ENCODE measurements at regions not wholly inside any gene's neighbourhood (a gene's known extent, or its start where the extent isn't known, plus 50 kb on each side); places are given as distances from the start of the nearest gene placed in this dataset.

- H3K9me3 ChIP-seq (ENCODE audit: low read length) = no peaks in the 10 kb centered on the region
- no peak overlapping the region for H3K27ac ChIP-seq (ENCODE audit: low read depth, low read length, poor library complexity, severe bottlenecking)
- TF ChIP-seq CTCF (IDR thresholded peaks at IDR 0.05; ENCODE audit: low read length) (no peak), EZH2 (IDR thresholded peaks at IDR 0.05; ENCODE audit: borderline replicate concordance, low read length) (no peak)
- no peaks in the 10 kb centered on the region for H3K9me2 ChIP-seq (ENCODE audit: low read depth, low read length)
- no peaks in the 10 kb centered on the region for H3F3A ChIP-seq (ENCODE audit: insufficient read depth, low read length)
- no peak overlapping the region for H2AFZ ChIP-seq (ENCODE audit: low read length)
- H3K27me3 ChIP-seq (ENCODE audit: insufficient read depth, low read length) = no peaks in the 10 kb centered on the region
- H3K4me2 ChIP-seq (ENCODE audit: low read length) = no peak overlapping the region
- no peak overlapping the region for H3K4me3 ChIP-seq (ENCODE audit: low read depth, low read length, poor library complexity, severe bottlenecking)
- H4K20me1 ChIP-seq (ENCODE audit: insufficient read depth, low read length) = no peaks in the 10 kb centered on the region
- H3K36me3 ChIP-seq (ENCODE audit: insufficient read depth, low read length) = no peaks in the 10 kb centered on the region
- no peak overlapping the region for H3K9ac ChIP-seq (ENCODE audit: low read length)
- H3K4me1 ChIP-seq (ENCODE audit: insufficient read depth, low read length, severe bottlenecking) = no peaks in the 10 kb centered on the region
- H3K79me2 ChIP-seq (ENCODE audit: insufficient read depth, low read length) = no peaks in the 10 kb centered on the region
Measured at GRCh38 chr5:68804343-68804742, 289.5 kb upstream of the SLC30A5 start.

GRCh38 chr5:68805444-68805843 is 288.4 kb upstream of the SLC30A5 start:
- Histone ChIP-seq H3F3A (ENCODE audit: insufficient read depth, low read length) (no peaks in the 10 kb centered on the region), H4K20me1 (ENCODE audit: insufficient read depth, low read length) (no peaks in the 10 kb centered on the region)

GRCh38 chr5:68817632-68818031 is 276.2 kb upstream of the SLC30A5 start:
- H3K79me2 ChIP-seq (ENCODE audit: insufficient read depth, low read length) = no peaks in the 10 kb centered on the region
- no peak overlapping the region for H3K27ac ChIP-seq (ENCODE audit: low read depth, low read length, poor library complexity, severe bottlenecking)
- H3K27me3 ChIP-seq (ENCODE audit: insufficient read depth, low read length) = no peaks in the 10 kb centered on the region
- H2AFZ ChIP-seq (ENCODE audit: low read length) = no peak overlapping the region
- no peaks in the 10 kb centered on the region; the same call in 1 of the 2 replicates for H3K9me2 ChIP-seq (ENCODE audit: low read depth, low read length)
- no peaks in the 10 kb centered on the region for H4K20me1 ChIP-seq (ENCODE audit: insufficient read depth, low read length)
- H3F3A ChIP-seq (ENCODE audit: insufficient read depth, low read length) = no peaks in the 10 kb centered on the region
- H3K36me3 ChIP-seq (ENCODE audit: insufficient read depth, low read length) = no peaks in the 10 kb centered on the region
- H3K4me3 ChIP-seq (ENCODE audit: low read depth, low read length, poor library complexity, severe bottlenecking) = no peak overlapping the region
- H3K9ac ChIP-seq (ENCODE audit: low read length) = no peak overlapping the region
- H3K4me2 ChIP-seq (ENCODE audit: low read length) = no peak overlapping the region
- TF ChIP-seq CTCF (IDR thresholded peaks at IDR 0.05; ENCODE audit: low read length) (no peak), EZH2 (IDR thresholded peaks at IDR 0.05; ENCODE audit: borderline replicate concordance, low read length) (no peak)
- H3K9me3 ChIP-seq (ENCODE audit: low read length) = no peaks in the 10 kb centered on the region
- H3K4me1 ChIP-seq (ENCODE audit: insufficient read depth, low read length, severe bottlenecking) = no peaks in the 10 kb centered on the region

More at GRCh38 chr5:68805444-68805843, 288.4 kb upstream of the SLC30A5 start:
- Histone ChIP-seq H3K79me2 (ENCODE audit: insufficient read depth, low read length) (no peaks in the 10 kb centered on the region), H3K36me3 (ENCODE audit: insufficient read depth, low read length) (no peaks in the 10 kb centered on the region), H3K27me3 (ENCODE audit: insufficient read depth, low read length) (no peaks in the 10 kb centered on the region), H3K4me1 (ENCODE audit: insufficient read depth, low read length, severe bottlenecking) (no peaks in the 10 kb centered on the region), H3K9me3 (ENCODE audit: low read length) (no peaks in the 10 kb centered on the region), H3K27ac (ENCODE audit: low read depth, low read length, poor library complexity, severe bottlenecking) (no peak overlapping the region), H3K4me2 (ENCODE audit: low read length) (no peak overlapping the region), H3K9me2 (ENCODE audit: low read depth, low read length) (no peaks in the 10 kb centered on the region), H2AFZ (ENCODE audit: low read length) (no peak overlapping the region), H3K9ac (ENCODE audit: low read length) (no peak overlapping the region), H3K4me3 (ENCODE audit: low read depth, low read length, poor library complexity, severe bottlenecking) (no peak overlapping the region)
- no peak for TF ChIP-seq EZH2 (IDR thresholded peaks at IDR 0.05; ENCODE audit: borderline replicate concordance, low read length)
- TF ChIP-seq CTCF (IDR thresholded peaks at IDR 0.05; ENCODE audit: low read length) = no peak
